Activated CD4-positive, alpha-beta memory T cell treated with anti-CD3 and anti-CD28 coated beads for 36 hours (primary cell): ENCODE measurements at regions not wholly inside any gene's neighbourhood (a gene's known extent, or its start where the extent isn't known, plus 50 kb on each side); places are given as distances from the start of the nearest gene placed in this dataset.
"Not testable (repeated sequence)": the region's sequence is repeated elsewhere in the genome, so short reads cannot be mapped to it uniquely, and the experiment has no call there.

Experiments
- CTCF ChIA-PET: fragments of 350-600 bp; sonication (Branson Sonifier 250); formaldehyde crosslinking; loops from one replicate; lab custom pipeline; 2021; ENCODE audit warnings: antibody characterized with exemption, inconsistent platforms; lab: Charles Lee
- POLR2A ChIA-PET: fragments of 350-600 bp; sonication (Branson Sonifier 250); formaldehyde crosslinking; loops from one replicate; lab custom pipeline; 2021; ENCODE audit warnings: antibody characterized with exemption; lab: Charles Lee
- DNase-seq: peaks from one replicate; pipeline ENCODE4 v3.0.0-alpha.2; 2020
- H3K27ac Mint-ChIP-seq: one replicate; pipeline ENCODE4 v1.8.0; 2021; ENCODE audit warnings: mixed read lengths
- H3K27me3 Mint-ChIP-seq: one replicate; pipeline ENCODE4 v1.8.0; 2021; ENCODE audit warnings: mixed read lengths
- H3K36me3 Mint-ChIP-seq: one replicate; pipeline ENCODE4 v1.8.0; 2021; ENCODE audit warnings: mixed read lengths
- H3K4me1 Mint-ChIP-seq: one replicate; pipeline ENCODE4 v1.8.0; 2021; ENCODE audit warnings: low read depth, mixed read lengths
- H3K4me3 Mint-ChIP-seq: one replicate; pipeline ENCODE4 v1.8.0; 2021; ENCODE audit warnings: mild to moderate bottlenecking, mixed read lengths
- H3K9me3 Mint-ChIP-seq: one replicate; pipeline ENCODE4 v1.8.0; 2021; ENCODE audit warnings: mixed read lengths
- intact Hi-C: fragments of 100-400 bp; cut with micrococcal nuclease; formaldehyde crosslinking; loops from one replicate; pipeline ENCODE4 v1.15.1; 2023

- H3K4me1 Mint-ChIP-seq: no peaks in the 10 kb centered on the region
- peaks cover 10% of the 10 kb centered on the region for H3K9me3 Mint-ChIP-seq
- H3K27ac Mint-ChIP-seq: no peak overlapping the region
- no peaks in the 10 kb centered on the region for H3K36me3 Mint-ChIP-seq
- intact Hi-C loops: no loop called here
- POLR2A ChIA-PET: no interaction called here
- CTCF ChIA-PET: no interaction called here
- DNase-seq: no peak
- H3K4me3 Mint-ChIP-seq: no peak overlapping the region
- H3K27me3 Mint-ChIP-seq: no peaks in the 10 kb centered on the region
Observed at GRCh38 chr5:25444697-25445096, 799.9 kb upstream of the CDH10 start.

- no peaks in the 10 kb centered on the region for H3K36me3 Mint-ChIP-seq
- peaks cover 19% of the 10 kb centered on the region for H3K9me3 Mint-ChIP-seq
- no peak overlapping the region for H3K27ac Mint-ChIP-seq
- DNase-seq: no peak
- no peaks in the 10 kb centered on the region for H3K4me1 Mint-ChIP-seq
- ChIA-PET POLR2A (no interaction called here), CTCF (no interaction called here)
- no peaks in the 10 kb centered on the region for H3K27me3 Mint-ChIP-seq
- H3K4me3 Mint-ChIP-seq: no peak overlapping the region
- intact Hi-C loops: no loop called here
Observed at GRCh38 chr5:25441810-25442209, 797.0 kb upstream of the CDH10 start.

GRCh38 chr5:25439025-25439424 lies 794.2 kb upstream of the CDH10 start:
- CTCF ChIA-PET: no interaction called here
- H3K36me3 Mint-ChIP-seq: no peaks in the 10 kb centered on the region
- no peak overlapping the region for H3K27ac Mint-ChIP-seq
- H3K4me1 Mint-ChIP-seq: no peaks in the 10 kb centered on the region
- POLR2A ChIA-PET: no interaction called here
- H3K4me3 Mint-ChIP-seq: no peak overlapping the region
- intact Hi-C loops: no loop called here
- DNase-seq: no peak
- H3K9me3 Mint-ChIP-seq: peaks cover 19% of the 10 kb centered on the region
- no peaks in the 10 kb centered on the region for H3K27me3 Mint-ChIP-seq

GRCh38 chr5:25438375-25438774 lies 793.6 kb upstream of the CDH10 start:
- H3K27ac Mint-ChIP-seq, H3K27me3 Mint-ChIP-seq, DNase-seq, H3K4me1 Mint-ChIP-seq, POLR2A ChIA-PET, H3K4me3 Mint-ChIP-seq, CTCF ChIA-PET, intact Hi-C loops, H3K36me3 Mint-ChIP-seq: not testable (repeated sequence)
- peaks cover 19% of the 10 kb centered on the region for H3K9me3 Mint-ChIP-seq

- no peaks in the 10 kb centered on the region for H3K4me1 Mint-ChIP-seq
- no peak overlapping the region for H3K4me3 Mint-ChIP-seq
- POLR2A ChIA-PET: no interaction called here
- no peak for DNase-seq
- no peaks in the 10 kb centered on the region for H3K36me3 Mint-ChIP-seq
- CTCF ChIA-PET: no interaction called here
- H3K27me3 Mint-ChIP-seq: no peaks in the 10 kb centered on the region
- intact Hi-C loops: no loop called here
- no peak overlapping the region for H3K27ac Mint-ChIP-seq
- H3K9me3 Mint-ChIP-seq: peaks cover 19% of the 10 kb centered on the region
Observed at GRCh38 chr5:25436452-25436851, 791.7 kb upstream of the CDH10 start.

GRCh38 chr5:25435882-25436281 lies 791.1 kb upstream of the CDH10 start:
- intact Hi-C loops: no loop called here
- Mint-ChIP-seq H3K9me3 (peaks cover 18% of the 10 kb centered on the region), H3K36me3 (no peaks in the 10 kb centered on the region), H3K4me1 (no peaks in the 10 kb centered on the region), H3K27ac (no peak overlapping the region), H3K27me3 (no peaks in the 10 kb centered on the region), H3K4me3 (no peak overlapping the region)
- DNase-seq: no peak
- ChIA-PET CTCF (no interaction called here), POLR2A (no interaction called here)

- no peak for DNase-seq
- H3K4me1 Mint-ChIP-seq: no peaks in the 10 kb centered on the region
- H3K27ac Mint-ChIP-seq: no peak overlapping the region
- no peaks in the 10 kb centered on the region for H3K27me3 Mint-ChIP-seq
- CTCF ChIA-PET: no interaction called here
- POLR2A ChIA-PET: no interaction called here
- intact Hi-C loops: no loop called here
- no peaks in the 10 kb centered on the region for H3K36me3 Mint-ChIP-seq
- peaks cover 10% of the 10 kb centered on the region for H3K9me3 Mint-ChIP-seq
- H3K4me3 Mint-ChIP-seq: no peak overlapping the region
Observed at GRCh38 chr5:25427240-25427639, 782.5 kb upstream of the CDH10 start.

- H3K4me1 Mint-ChIP-seq: no peaks in the 10 kb centered on the region
- intact Hi-C loops: no loop called here
- no peak overlapping the region for H3K27ac Mint-ChIP-seq
- POLR2A ChIA-PET: no interaction called here
- no peaks in the 10 kb centered on the region for H3K27me3 Mint-ChIP-seq
- no peak for DNase-seq
- CTCF ChIA-PET: no interaction called here
- H3K9me3 Mint-ChIP-seq: peaks cover 8% of the 10 kb centered on the region
- H3K4me3 Mint-ChIP-seq: no peak overlapping the region
- H3K36me3 Mint-ChIP-seq: no peaks in the 10 kb centered on the region
Observed at GRCh38 chr5:25423271-25423670, 778.5 kb upstream of the CDH10 start.

GRCh38 chr5:25419684-25420083 lies 774.9 kb upstream of the CDH10 start:
- POLR2A ChIA-PET: no interaction called here
- Mint-ChIP-seq H3K9me3 (peaks cover 7% of the 10 kb centered on the region), H3K27me3 (no peaks in the 10 kb centered on the region), H3K36me3 (no peaks in the 10 kb centered on the region), H3K4me1 (no peaks in the 10 kb centered on the region), H3K27ac (no peak overlapping the region), H3K4me3 (no peak overlapping the region)
- intact Hi-C loops: no loop called here
- CTCF ChIA-PET: no interaction called here
- no peak for DNase-seq

GRCh38 chr5:25418978-25419377 lies 774.2 kb upstream of the CDH10 start:
- POLR2A ChIA-PET: no interaction called here
- Mint-ChIP-seq H3K4me1 (no peaks in the 10 kb centered on the region), H3K36me3 (no peaks in the 10 kb centered on the region), H3K27me3 (no peaks in the 10 kb centered on the region), H3K9me3 (peaks cover 5% of the 10 kb centered on the region), H3K4me3 (no peak overlapping the region), H3K27ac (no peak overlapping the region)
- no peak for DNase-seq
- CTCF ChIA-PET: no interaction called here
- intact Hi-C loops: no loop called here

- Mint-ChIP-seq H3K9me3 (peaks cover 5% of the 10 kb centered on the region), H3K4me3 (no peak overlapping the region), H3K4me1 (no peaks in the 10 kb centered on the region), H3K36me3 (no peaks in the 10 kb centered on the region), H3K27me3 (no peaks in the 10 kb centered on the region), H3K27ac (no peak overlapping the region)
- POLR2A ChIA-PET: no interaction called here
- CTCF ChIA-PET: no interaction called here
- intact Hi-C loops: no loop called here
- no peak for DNase-seq
Observed at GRCh38 chr5:25418319-25418859, 773.6 kb upstream of the CDH10 start.

GRCh38 chr5:25416960-25417359 lies 772.2 kb upstream of the CDH10 start:
- ChIA-PET POLR2A (no interaction called here), CTCF (no interaction called here)
- no peaks in the 10 kb centered on the region for H3K4me1 Mint-ChIP-seq

GRCh38 chr5:25415970-25416369 lies 771.2 kb upstream of the CDH10 start:
- DNase-seq: no peak
- H3K4me3 Mint-ChIP-seq: no peak overlapping the region
- no peaks in the 10 kb centered on the region for H3K4me1 Mint-ChIP-seq
- ChIA-PET CTCF (no interaction called here), POLR2A (no interaction called here)
- no peaks in the 10 kb centered on the region for H3K27me3 Mint-ChIP-seq
- H3K9me3 Mint-ChIP-seq: peaks cover 12% of the 10 kb centered on the region
- H3K36me3 Mint-ChIP-seq: no peaks in the 10 kb centered on the region
- intact Hi-C loops: no loop called here
- no peak overlapping the region for H3K27ac Mint-ChIP-seq

More at GRCh38 chr5:25416960-25417359, 772.2 kb upstream of the CDH10 start:
- H3K27me3 Mint-ChIP-seq: no peaks in the 10 kb centered on the region
- no peak overlapping the region for H3K4me3 Mint-ChIP-seq
- H3K9me3 Mint-ChIP-seq: peaks cover 5% of the 10 kb centered on the region
- intact Hi-C loops: no loop called here
- no peaks in the 10 kb centered on the region for H3K36me3 Mint-ChIP-seq
- H3K27ac Mint-ChIP-seq: no peak overlapping the region
- DNase-seq: no peak
